CD4-positive, alpha-beta T cell treated with Interleukin-12 subunit alpha and Interleukin-12 subunit beta, for 1 hour (primary cell): ENCODE measurements at regions not wholly inside any gene's neighbourhood (a gene's known extent, or its start where the extent isn't known, plus 50 kb on each side); places are given as distances from the start of the nearest gene placed in this dataset.

ENCODE experiments used
- DNase-seq: peaks from one replicate; pipeline ENCODE4 v3.0.0-alpha.2; 2020

- DNase-seq = no peak
Observed at GRCh38 chr1:239603530-239603929, 217.2 kb downstream of the CHRM3 start.

- no peak for DNase-seq
Observed at GRCh38 chr1:239606850-239607400, 220.6 kb downstream of the CHRM3 start.

GRCh38 chr1:239608469-239608868 is 222.1 kb downstream of the CHRM3 start:
- DNase-seq = no peak

- no peak for DNase-seq
Observed at GRCh38 chr1:239612379-239612778, 226.0 kb downstream of the CHRM3 start.

- DNase-seq = no peak
Observed at GRCh38 chr1:239616673-239617072, 230.3 kb downstream of the CHRM3 start.

- no peak for DNase-seq
Observed at GRCh38 chr1:239617259-239617658, 230.9 kb downstream of the CHRM3 start.

GRCh38 chr1:239617731-239618130 is 231.4 kb downstream of the CHRM3 start:
- no peak for DNase-seq

- no peak for DNase-seq
Observed at GRCh38 chr1:239619190-239619589, 232.8 kb downstream of the CHRM3 start.

GRCh38 chr1:239630767-239631166 is 244.4 kb downstream of the CHRM3 start:
- DNase-seq = no peak

- no peak for DNase-seq
Observed at GRCh38 chr1:239633432-239633831, 247.1 kb downstream of the CHRM3 start.

GRCh38 chr1:239635276-239635675 is 248.9 kb downstream of the CHRM3 start:
- no peak for DNase-seq

- no peak for DNase-seq
Observed at GRCh38 chr1:239636347-239636746, 250.0 kb downstream of the CHRM3 start.

- no peak for DNase-seq
Observed at GRCh38 chr1:239644604-239645003, 258.2 kb downstream of the CHRM3 start.

- no peak for DNase-seq
Observed at GRCh38 chr1:239647045-239647444, 260.7 kb downstream of the CHRM3 start.

- no peak for DNase-seq
Observed at GRCh38 chr1:239647964-239648632, 261.7 kb downstream of the CHRM3 start.

GRCh38 chr1:239655023-239655422 is 268.7 kb downstream of the CHRM3 start:
- DNase-seq = no peak

GRCh38 chr1:239657291-239657690 is 270.9 kb downstream of the CHRM3 start:
- no peak for DNase-seq

GRCh38 chr1:239662950-239663349 is 276.6 kb downstream of the CHRM3 start:
- no peak for DNase-seq

GRCh38 chr1:239672256-239672655 is 285.9 kb downstream of the CHRM3 start:
- DNase-seq = no peak

GRCh38 chr1:239675735-239676134 is 289.4 kb downstream of the CHRM3 start:
- DNase-seq = no peak

- DNase-seq = no peak
Observed at GRCh38 chr1:239676522-239677273, 290.3 kb downstream of the CHRM3 start.

- DNase-seq = no peak
Observed at GRCh38 chr1:239677362-239677761, 291.0 kb downstream of the CHRM3 start.

- DNase-seq = no peak
Observed at GRCh38 chr1:239678181-239678580, 291.8 kb downstream of the CHRM3 start.

GRCh38 chr1:239682046-239682445 is 295.7 kb downstream of the CHRM3 start:
- DNase-seq = no peak
